Loucy (cell line): ENCODE measurements at regions not wholly inside any gene's neighbourhood (a gene's known extent, or its start where the extent isn't known, plus 50 kb on each side); places are given as distances from the start of the nearest gene placed in this dataset.

ENCODE experiments used
- H2AFZ ChIP-seq: fragments of 200-600 bp; sonication (generic); 2 replicates; pipeline ENCODE4 v1.6.0; 2016; ENCODE audit warnings: antibody characterized with exemption, mild to moderate bottlenecking, low read length, moderate library complexity
- H3F3A ChIP-seq: fragments of 200-600 bp; 2 replicates; pipeline ENCODE4 v1.6.0; 2016; ENCODE audit warnings: antibody characterized with exemption, low read depth, mild to moderate bottlenecking
- H3K27me3 ChIP-seq: fragments of 200-600 bp; sonication (generic); 2 replicates; pipeline ENCODE4 v1.6.1; 2014; ENCODE audit warnings: low read length, mild to moderate bottlenecking; ENCODE audit not compliant: insufficient read depth, poor library complexity, severe bottlenecking
- H3K36me3 ChIP-seq: fragments of 200-600 bp; sonication (generic); 2 replicates; pipeline ENCODE4 v1.6.1; 2016; ENCODE audit warnings: low read length; ENCODE audit not compliant: insufficient read depth
- H3K4me1 ChIP-seq: fragments of 200-600 bp; sonication (generic); 2 replicates; pipeline ENCODE4 v1.5.1; 2014; ENCODE audit warnings: low read length, mild to moderate bottlenecking; ENCODE audit not compliant: insufficient read depth, poor library complexity, severe bottlenecking
- H3K4me2 ChIP-seq: fragments of 200-600 bp; sonication (generic); 2 replicates; pipeline ENCODE4 v1.6.0; 2014; ENCODE audit warnings: antibody characterized with exemption, low read length, low read depth, mild to moderate bottlenecking; ENCODE audit not compliant: poor library complexity, severe bottlenecking
- H3K4me3 ChIP-seq: fragments of 200-600 bp; sonication (generic); 2 replicates; pipeline ENCODE4 v1.5.1; 2014; ENCODE audit warnings: low read length, mild to moderate bottlenecking, mixed read lengths; ENCODE audit not compliant: poor library complexity, severe bottlenecking
- H3K79me2 ChIP-seq: fragments of 200-600 bp; sonication (generic); 2 replicates; pipeline ENCODE4 v1.6.1; 2014; ENCODE audit warnings: low read length; ENCODE audit not compliant: insufficient read depth
- H3K9ac ChIP-seq: fragments of 200-600 bp; sonication (generic); 2 replicates; pipeline ENCODE4 v1.6.0; 2014; ENCODE audit warnings: mild to moderate bottlenecking, low read depth, low read length, moderate library complexity; ENCODE audit not compliant: poor library complexity, severe bottlenecking
- H3K9me2 ChIP-seq: fragments of 200-600 bp; sonication (generic); replicated peaks from 2 replicates; pipeline ENCODE4 v1.6.1; 2016; ENCODE audit warnings: low read depth, low read length, mixed read lengths
- H3K9me3 ChIP-seq: fragments of 200-600 bp; sonication (generic); 2 replicates; pipeline ENCODE4 v1.6.1; 2014; ENCODE audit warnings: mild to moderate bottlenecking, antibody characterized with exemption, low read length, low read depth; ENCODE audit not compliant: insufficient read depth
- H4K20me1 ChIP-seq: fragments of 200-600 bp; sonication (generic); 2 replicates; pipeline ENCODE4 v1.6.0; 2014; ENCODE audit warnings: antibody characterized with exemption, low read length, mild to moderate bottlenecking; ENCODE audit not compliant: insufficient read depth, poor library complexity, severe bottlenecking
- CTCF ChIP-seq: fragments of 200-600 bp; sonication (generic); conservative IDR thresholded peaks from 2 replicates; pipeline ENCODE4 v1.5.1; 2014; ENCODE audit warnings: mild to moderate bottlenecking, antibody characterized with exemption, low read length
- EZH2phosphoT487 ChIP-seq: fragments of 200-600 bp; IDR thresholded peaks from 2 replicates; pipeline ENCODE4 v1.6.1; 2018; ENCODE audit warnings: antibody characterized with exemption, mild to moderate bottlenecking, moderate library complexity, borderline replicate concordance

GRCh38 chr14:28941758-28942157 is 175.2 kb downstream of the FOXG1 start:
- H3K9me2 ChIP-seq, result no peaks in the 10 kb centered on the region
- no peak overlapping the region for H3K4me2 ChIP-seq
- H3K4me1 ChIP-seq, result no peaks in the 10 kb centered on the region
- no peak overlapping the region for H2AFZ ChIP-seq
- H3K4me3 ChIP-seq, result no peak overlapping the region
- TF ChIP-seq EZH2phosphoT487 (no peak), CTCF (no peak)
- H4K20me1 ChIP-seq, result no peaks in the 10 kb centered on the region
- H3K79me2 ChIP-seq, result no peaks in the 10 kb centered on the region
- H3K9ac ChIP-seq, result no peak overlapping the region
- no peaks in the 10 kb centered on the region for H3K36me3 ChIP-seq
- no peaks in the 10 kb centered on the region for H3K9me3 ChIP-seq
- H3F3A ChIP-seq, result no peaks in the 10 kb centered on the region
- no peaks in the 10 kb centered on the region for H3K27me3 ChIP-seq

DNA sequence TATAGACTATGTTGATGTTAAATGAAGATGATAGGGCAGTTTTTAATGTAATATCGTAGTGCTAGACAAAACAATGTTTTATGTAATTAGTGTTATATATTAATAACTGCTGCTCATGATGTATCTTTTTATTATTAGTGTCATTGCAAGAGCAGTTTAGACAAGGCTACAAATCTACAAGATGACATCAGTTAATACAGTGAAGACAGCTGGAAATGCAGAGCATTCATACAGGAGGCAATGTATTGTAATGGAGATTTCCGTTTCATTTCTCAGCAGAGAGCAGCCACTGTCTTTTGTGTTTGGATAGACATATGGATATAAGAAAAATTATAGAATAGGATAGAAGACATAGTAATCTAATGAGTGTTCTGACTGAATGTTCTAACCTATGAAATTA is 178.0 kb downstream of the FOXG1 start:
- no peak overlapping the region for H3K4me2 ChIP-seq
- no peak overlapping the region for H2AFZ ChIP-seq
- no peaks in the 10 kb centered on the region for H3K27me3 ChIP-seq
- no peaks in the 10 kb centered on the region for H3F3A ChIP-seq
- H3K36me3 ChIP-seq, result no peaks in the 10 kb centered on the region
- no peaks in the 10 kb centered on the region for H3K9me2 ChIP-seq
- H3K4me1 ChIP-seq, result no peaks in the 10 kb centered on the region
- no peak overlapping the region for H3K9ac ChIP-seq
- H3K9me3 ChIP-seq, result no peaks in the 10 kb centered on the region
- H3K79me2 ChIP-seq, result no peaks in the 10 kb centered on the region
- H3K4me3 ChIP-seq, result no peak overlapping the region
- TF ChIP-seq EZH2phosphoT487 (no peak), CTCF (no peak)
- no peaks in the 10 kb centered on the region for H4K20me1 ChIP-seq

DNA sequence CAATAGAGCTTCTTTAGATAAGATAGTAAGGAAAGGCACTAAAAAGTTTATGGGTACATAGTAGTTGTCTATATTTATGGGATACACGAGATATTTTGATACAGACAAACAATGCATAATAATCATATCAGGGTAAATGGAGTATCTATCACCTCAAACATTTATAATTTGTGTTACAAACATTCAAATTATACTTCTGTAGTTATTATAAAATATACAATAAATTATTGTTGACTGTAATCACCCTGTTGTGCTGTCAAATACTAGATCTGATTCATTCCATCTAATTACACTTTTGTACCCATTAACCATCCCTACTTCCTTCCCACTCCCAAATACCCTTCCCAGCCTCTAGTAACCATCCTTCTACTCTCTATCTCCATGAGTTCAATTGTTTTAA is 179.7 kb downstream of the FOXG1 start:
- Histone ChIP-seq H3K9me2 (no peaks in the 10 kb centered on the region), H3K9ac (no peak overlapping the region), H3K4me2 (no peak overlapping the region), H2AFZ (no peak overlapping the region), H3K9me3 (no peaks in the 10 kb centered on the region), H3K79me2 (no peaks in the 10 kb centered on the region), H3K4me1 (no peaks in the 10 kb centered on the region), H3F3A (no peaks in the 10 kb centered on the region), H3K36me3 (no peaks in the 10 kb centered on the region), H3K4me3 (no peak overlapping the region), H4K20me1 (no peaks in the 10 kb centered on the region), H3K27me3 (no peaks in the 10 kb centered on the region)
- TF ChIP-seq CTCF, result no peak
- TF ChIP-seq EZH2phosphoT487, result no peak
